CD4-positive, alpha-beta T cell treated with Interleukin-10 for 1 hour (primary cell): ENCODE measurements at regions not wholly inside any gene's neighbourhood (a gene's known extent, or its start where the extent isn't known, plus 50 kb on each side); places are given as distances from the start of the nearest gene placed in this dataset.

Experiments used
- DNase-seq: peaks from one replicate; pipeline ENCODE4 v3.0.0-alpha.2; 2020

- no peak for DNase-seq
Measured at GRCh38 chr5:73306078-73306719, 133.2 kb downstream of the TMEM174 start.

GRCh38 chr5:73305386-73305785, 132.4 kb downstream of the TMEM174 start:
- DNase-seq = no peak

- no peak for DNase-seq
Measured at GRCh38 chr5:73304381-73304780, 131.4 kb downstream of the TMEM174 start.

- DNase-seq = no peak
Measured at GRCh38 chr5:73303148-73304079, 130.4 kb downstream of the TMEM174 start.

- no peak for DNase-seq
Measured at GRCh38 chr5:73302797-73303147, 129.8 kb downstream of the TMEM174 start.

DNA sequence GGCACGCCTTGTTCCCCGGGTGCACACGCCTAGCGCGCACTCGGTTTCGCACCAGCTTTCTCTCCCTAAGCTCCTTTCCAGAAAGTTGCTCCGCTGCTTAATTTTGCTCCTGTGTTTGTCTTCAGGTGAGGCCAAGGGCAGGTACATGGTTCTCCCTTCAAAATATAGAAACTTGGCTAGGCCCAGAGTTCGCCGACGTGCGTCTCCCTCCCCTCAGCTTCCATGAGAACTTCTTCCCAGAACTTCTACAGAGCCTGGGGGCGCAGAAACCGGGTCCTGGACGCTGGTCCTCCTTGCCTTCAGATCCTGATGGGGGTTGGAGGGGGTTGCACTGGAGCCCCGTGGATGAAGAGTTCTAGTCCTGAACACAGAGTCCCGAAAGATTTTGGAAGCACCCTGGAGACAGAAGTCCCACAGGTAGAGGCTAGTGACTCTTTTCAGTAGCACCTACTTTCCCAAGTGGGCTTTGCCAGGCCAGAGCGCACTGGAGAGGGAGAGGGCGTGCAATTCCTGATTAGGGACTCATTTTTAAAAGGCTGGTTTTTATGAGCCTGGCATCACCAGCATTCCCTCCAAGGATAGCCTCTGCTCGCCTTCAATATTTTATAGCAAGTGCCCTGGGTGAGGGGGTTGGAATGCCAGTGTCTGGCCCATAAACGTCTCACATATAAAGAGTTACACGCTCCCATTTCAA, 128.4 kb downstream of the TMEM174 start:
- DNase-seq = no peak

GRCh38 chr5:73300337-73301207, 127.6 kb downstream of the TMEM174 start:
- DNase-seq = no peak

GRCh38 chr5:73299665-73300336, 126.8 kb downstream of the TMEM174 start:
- no peak for DNase-seq

DNA sequence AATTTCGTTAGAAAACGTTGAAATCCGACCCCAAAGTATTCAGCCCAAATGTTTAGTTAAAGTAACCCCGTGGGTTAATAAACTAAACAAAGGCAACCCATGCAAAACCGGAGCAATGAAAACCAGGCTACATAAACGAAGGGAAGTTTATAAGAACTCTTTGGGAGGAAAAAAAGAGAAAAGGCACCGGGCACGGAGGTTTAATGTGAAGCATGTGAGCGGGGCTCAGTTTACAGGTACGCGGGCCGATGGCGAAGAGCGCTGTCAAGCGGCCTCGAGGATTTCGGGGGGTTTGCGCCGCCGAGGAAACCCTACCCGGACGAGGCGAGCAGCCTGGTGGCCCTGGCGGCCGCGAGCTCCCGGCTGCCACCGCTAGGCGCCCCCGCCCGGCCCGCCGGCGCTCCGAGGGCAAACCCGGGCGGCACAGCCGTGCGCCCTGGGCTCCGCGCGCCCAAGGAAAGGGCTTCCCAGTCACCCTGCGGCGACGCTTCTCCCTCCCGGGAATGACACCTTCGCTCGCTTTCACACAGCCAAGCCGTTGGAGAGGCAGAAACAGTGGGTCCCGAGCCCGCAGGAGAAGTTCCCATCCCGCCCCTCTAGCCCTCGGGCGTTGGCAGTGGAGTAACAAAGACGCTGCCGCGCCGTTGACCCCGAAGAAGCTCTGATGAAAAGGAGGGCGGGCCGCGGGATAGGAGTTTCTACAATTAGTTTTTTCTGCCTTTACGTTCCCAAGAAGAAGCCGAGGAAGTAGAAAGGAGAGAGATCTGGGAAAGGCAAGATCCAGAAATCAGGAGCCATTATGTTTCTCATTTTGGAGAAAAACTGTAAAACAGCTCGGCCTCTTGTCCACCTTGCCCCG, 126.0 kb downstream of the TMEM174 start:
- DNase-seq = no peak

DNA sequence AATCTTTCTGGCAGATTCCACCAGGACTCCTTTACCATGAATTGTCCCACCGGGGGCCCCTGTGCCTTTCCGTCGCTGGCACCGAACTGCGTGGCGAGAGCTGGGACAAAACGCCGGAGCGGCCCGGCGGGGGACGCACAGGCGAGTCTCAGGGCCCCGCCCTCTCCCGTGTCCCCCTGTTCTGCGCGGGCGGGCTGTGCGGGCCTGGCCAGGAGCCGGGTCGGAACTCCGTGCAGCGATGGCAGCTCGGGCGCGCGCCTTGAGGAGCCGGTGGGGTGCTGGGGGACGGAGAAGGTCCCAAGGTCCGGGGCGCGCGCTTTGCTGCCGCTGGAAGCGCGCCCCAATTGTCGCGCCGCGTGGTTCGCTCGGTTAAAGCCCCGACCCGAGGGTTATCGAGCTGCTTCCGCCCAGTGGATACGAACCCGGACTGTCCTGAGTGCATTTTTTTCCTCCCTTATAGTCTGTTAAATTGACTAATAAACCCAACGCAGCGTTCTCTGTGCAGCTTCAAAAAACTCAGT, 125.3 kb downstream of the TMEM174 start:
- DNase-seq = no peak

- no peak for DNase-seq
Measured at GRCh38 chr5:73297430-73297829, 124.4 kb downstream of the TMEM174 start.

DNA sequence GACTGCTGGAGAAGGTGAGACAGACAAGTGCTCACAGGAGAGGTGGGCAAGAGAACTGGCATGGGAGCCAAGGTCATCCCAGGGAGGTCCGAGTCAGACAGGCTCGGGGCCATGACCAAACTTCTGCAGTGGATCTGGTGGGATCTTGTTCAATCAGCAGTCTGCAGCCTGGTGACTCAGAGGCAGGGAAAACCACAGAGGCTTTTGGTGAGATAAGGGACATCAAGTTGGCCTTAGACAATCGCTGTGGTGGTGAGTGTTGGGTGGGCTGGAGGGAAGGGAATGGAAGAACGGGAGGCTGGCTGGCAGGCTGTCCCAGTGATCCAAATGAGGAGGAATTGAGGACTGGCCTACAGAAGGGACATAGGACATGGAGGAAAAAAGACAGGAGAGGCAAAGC, 123.8 kb downstream of the TMEM174 start:
- DNase-seq = no peak

- DNase-seq = no peak
Measured at GRCh38 chr5:73295921-73296320, 122.9 kb downstream of the TMEM174 start.

GRCh38 chr5:73295447-73295846, 122.5 kb downstream of the TMEM174 start:
- no peak for DNase-seq

- no peak for DNase-seq
Measured at GRCh38 chr5:73292816-73293459, 119.9 kb downstream of the TMEM174 start.

- no peak for DNase-seq
Measured at GRCh38 chr5:73291873-73292272, 118.9 kb downstream of the TMEM174 start.

DNA sequence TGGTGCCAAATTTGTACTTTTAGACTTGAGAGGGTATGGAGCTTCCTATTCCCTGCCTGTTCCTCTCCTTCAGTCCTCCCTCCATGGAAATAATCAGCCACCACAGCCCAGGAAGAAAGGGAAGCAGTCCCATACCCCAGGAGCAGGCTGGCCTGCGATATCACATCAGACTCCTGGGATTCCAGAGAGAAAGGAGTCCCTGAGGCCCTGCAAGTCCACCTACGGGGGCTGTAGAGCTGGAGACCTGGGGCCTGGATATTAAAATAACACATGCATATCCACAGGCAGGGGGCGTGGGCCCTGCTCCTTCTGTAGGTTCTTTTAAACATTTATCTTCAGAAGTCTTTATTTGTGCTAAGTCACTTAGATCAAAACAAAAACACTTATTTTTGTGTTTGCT, 117.2 kb downstream of the TMEM174 start:
- no peak for DNase-seq

GRCh38 chr5:73288803-73289720, 116.1 kb downstream of the TMEM174 start:
- DNase-seq = no peak

DNA sequence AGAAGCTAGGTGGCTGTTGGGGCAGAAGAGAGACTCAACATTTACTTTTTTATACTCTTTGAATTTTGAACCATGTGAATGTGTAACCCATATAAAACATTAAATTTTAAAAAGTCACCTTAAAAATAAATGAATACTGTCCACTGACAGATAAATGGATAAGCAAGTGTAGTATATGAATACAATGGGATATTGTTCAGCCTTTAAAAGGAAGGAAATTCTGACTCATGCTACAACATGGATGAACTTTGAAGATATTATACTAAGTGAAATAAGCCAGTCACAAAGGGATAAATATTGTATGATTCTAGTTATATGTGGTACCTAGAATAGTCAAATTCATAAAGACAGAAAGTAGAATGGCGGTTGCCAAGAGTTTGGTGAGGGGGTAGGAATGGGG, 113.9 kb downstream of the TMEM174 start:
- DNase-seq = no peak
